ENCODE measurements at regions not wholly inside any gene's neighbourhood (a gene's known extent, or its start where the extent isn't known, plus 50 kb on each side); places are given as distances from the start of the nearest gene placed in this dataset.

DNA sequence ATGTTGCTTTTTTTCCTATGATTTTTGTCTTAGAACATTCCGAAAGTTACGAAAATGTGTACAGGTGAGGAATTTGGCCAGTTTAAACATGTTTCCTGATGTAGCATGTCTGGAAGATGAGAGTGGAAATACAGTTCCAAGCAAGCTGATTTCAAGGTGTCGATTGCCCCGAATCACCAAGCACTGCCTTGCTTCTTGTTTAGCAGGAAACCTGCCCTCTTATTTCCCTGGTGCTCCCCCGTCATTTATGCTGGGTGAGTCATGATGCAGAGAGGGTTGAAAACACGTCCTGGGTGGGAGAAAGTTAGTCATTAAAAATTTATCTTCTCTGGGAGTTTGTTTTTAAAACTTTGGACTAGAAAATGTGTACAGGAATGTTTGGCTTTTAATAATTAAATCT is 608.6 kb upstream of the EEF2KMT start:
- TF ChIP-seq, protein P1, sequence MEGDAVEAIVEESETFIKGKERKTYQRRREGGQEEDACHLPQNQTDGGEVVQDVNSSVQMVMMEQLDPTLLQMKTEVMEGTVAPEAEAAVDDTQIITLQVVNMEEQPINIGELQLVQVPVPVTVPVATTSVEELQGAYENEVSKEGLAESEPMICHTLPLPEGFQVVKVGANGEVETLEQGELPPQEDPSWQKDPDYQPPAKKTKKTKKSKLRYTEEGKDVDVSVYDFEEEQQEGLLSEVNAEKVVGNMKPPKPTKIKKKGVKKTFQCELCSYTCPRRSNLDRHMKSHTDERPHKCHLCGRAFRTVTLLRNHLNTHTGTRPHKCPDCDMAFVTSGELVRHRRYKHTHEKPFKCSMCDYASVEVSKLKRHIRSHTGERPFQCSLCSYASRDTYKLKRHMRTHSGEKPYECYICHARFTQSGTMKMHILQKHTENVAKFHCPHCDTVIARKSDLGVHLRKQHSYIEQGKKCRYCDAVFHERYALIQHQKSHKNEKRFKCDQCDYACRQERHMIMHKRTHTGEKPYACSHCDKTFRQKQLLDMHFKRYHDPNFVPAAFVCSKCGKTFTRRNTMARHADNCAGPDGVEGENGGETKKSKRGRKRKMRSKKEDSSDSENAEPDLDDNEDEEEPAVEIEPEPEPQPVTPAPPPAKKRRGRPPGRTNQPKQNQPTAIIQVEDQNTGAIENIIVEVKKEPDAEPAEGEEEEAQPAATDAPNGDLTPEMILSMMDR (IDR thresholded peaks at IDR 0.05) = no peak
- TF ChIP-seq POLR2A (IDR thresholded peaks at IDR 0.05) = no peak
